NCI-H146 treated with DMSO at 0.1 percent for 48 hours (cell line): ENCODE measurements at regions not wholly inside any gene's neighbourhood (a gene's known extent, or its start where the extent isn't known, plus 50 kb on each side); places are given as distances from the start of the nearest gene placed in this dataset.

Experiments
- DNase-seq: peaks from one replicate; lab custom pipeline; 2025; ENCODE audit not compliant: unreplicated experiment; lab: John Stamatoyannopoulos, UW

- DNase-seq = no peak
These were observed 949.5 kb upstream of the ADGRL3 start for GRCh38 chr4:60250657-60251056.

GRCh38 chr4:60259781-60260180 lies 940.3 kb upstream of the ADGRL3 start:
- no peak for DNase-seq

GRCh38 chr4:60266505-60266904 lies 933.6 kb upstream of the ADGRL3 start:
- DNase-seq = no peak

GRCh38 chr4:60296386-60296785 lies 903.7 kb upstream of the ADGRL3 start:
- DNase-seq = no peak

GRCh38 chr4:60313611-60314178 lies 886.4 kb upstream of the ADGRL3 start:
- no peak for DNase-seq

- no peak for DNase-seq
These were observed 885.7 kb upstream of the ADGRL3 start for GRCh38 chr4:60314416-60314815.

- no peak for DNase-seq
These were observed 884.5 kb upstream of the ADGRL3 start for GRCh38 chr4:60315586-60315985.

- no peak for DNase-seq
These were observed 873.4 kb upstream of the ADGRL3 start for GRCh38 chr4:60326735-60327134.

- no peak for DNase-seq
These were observed 872.5 kb upstream of the ADGRL3 start for GRCh38 chr4:60327651-60328050.

- DNase-seq = no peak
These were observed 855.2 kb upstream of the ADGRL3 start for GRCh38 chr4:60344908-60345307.

GRCh38 chr4:60345392-60345791 lies 854.7 kb upstream of the ADGRL3 start:
- no peak for DNase-seq

GRCh38 chr4:60359746-60360367 lies 840.3 kb upstream of the ADGRL3 start:
- DNase-seq = no peak

GRCh38 chr4:60365176-60365575 lies 835.0 kb upstream of the ADGRL3 start:
- DNase-seq = no peak

GRCh38 chr4:60366661-60367060 lies 833.5 kb upstream of the ADGRL3 start:
- no peak for DNase-seq

GRCh38 chr4:60368986-60369385 lies 831.1 kb upstream of the ADGRL3 start:
- DNase-seq = no peak

- DNase-seq = no peak
These were observed 822.1 kb upstream of the ADGRL3 start for GRCh38 chr4:60378010-60378409.

GRCh38 chr4:60384516-60384915 lies 815.6 kb upstream of the ADGRL3 start:
- no peak for DNase-seq

GRCh38 chr4:60389633-60390032 lies 810.5 kb upstream of the ADGRL3 start:
- no peak for DNase-seq

GRCh38 chr4:60396341-60397049 lies 803.6 kb upstream of the ADGRL3 start:
- DNase-seq = no peak

GRCh38 chr4:60400593-60400992 lies 799.5 kb upstream of the ADGRL3 start:
- no peak for DNase-seq

GRCh38 chr4:60404027-60404426 lies 796.1 kb upstream of the ADGRL3 start:
- DNase-seq = no peak

- no peak for DNase-seq
These were observed 777.7 kb upstream of the ADGRL3 start for GRCh38 chr4:60422439-60422838.
